Keratinocyte (primary cell): ENCODE measurements at regions not wholly inside any gene's neighbourhood (a gene's known extent, or its start where the extent isn't known, plus 50 kb on each side); places are given as distances from the start of the nearest gene placed in this dataset.

Source experiments
- DNase-seq: peaks from one replicate; pipeline ENCODE4 v3.0.0-alpha.2; 2011; ENCODE audit warnings: low read depth, missing footprints, low spot score
- FAIRE-seq: peaks from 2 replicates; lab custom pipeline; 2011; peaks lifted over from hg19 to GRCh38; lab: Jason Lieb, UNC
- H2AFZ ChIP-seq: 2 replicates; pipeline ENCODE4 v1.6.0; 2012; ENCODE audit warnings: low read length, control low read depth, inconsistent platforms; ENCODE audit not compliant: control insufficient read depth
- H3K27ac ChIP-seq: 2 replicates; pipeline ENCODE4 v1.5.1; 2011; ENCODE audit warnings: low read length; ENCODE audit not compliant: control insufficient read depth, insufficient read depth
- H3K27me3 ChIP-seq: 3 replicates; pipeline ENCODE4 v1.6.0; 2011; ENCODE audit warnings: low read length; ENCODE audit not compliant: control insufficient read depth, insufficient read depth; ENCODE audit errors: extremely low read depth
- H3K36me3 ChIP-seq, 2 experiments: 2 replicates in 1 of 2; 3 replicates in 1 of 2; pipeline ENCODE4 v1.5.1; 2011; ENCODE audit warnings: low read length in 2 of 2, mild to moderate bottlenecking in 1 of 2; ENCODE audit not compliant: control insufficient read depth in 2 of 2, insufficient read depth in 2 of 2; ENCODE audit errors: extremely low read depth in 1 of 2
- H3K4me1 ChIP-seq: 3 replicates; pipeline ENCODE4 v1.5.1; 2011; ENCODE audit warnings: low read length; ENCODE audit not compliant: control insufficient read depth, insufficient read depth; ENCODE audit errors: extremely low read depth
- H3K4me2 ChIP-seq: 3 replicates; pipeline ENCODE4 v1.6.0; 2011; ENCODE audit warnings: low read depth, low read length; ENCODE audit not compliant: control insufficient read depth, insufficient read depth; ENCODE audit errors: extremely low read depth
- H3K4me3 ChIP-seq, 3 experiments: fragments of 200-600 bp in 1 of 3; sonication (generic) in 1 of 3; 2 replicates in 2 of 3; 3 replicates in 1 of 3; pipeline ENCODE4 v1.5.1; 2011 to 2016; ENCODE audit warnings: low read length in 3 of 3, mild to moderate bottlenecking in 3 of 3, control low read depth in 2 of 3, inconsistent platforms in 1 of 3, low read depth in 1 of 3, mixed read lengths in 1 of 3, mixed run types in 1 of 3, moderate library complexity in 1 of 3; ENCODE audit not compliant: control insufficient read depth in 2 of 3, insufficient read depth in 2 of 3; ENCODE audit errors: extremely low read depth in 1 of 3
- H3K79me2 ChIP-seq: 2 replicates; pipeline ENCODE4 v1.6.0; 2012; ENCODE audit warnings: low read length; ENCODE audit not compliant: control insufficient read depth, insufficient read depth
- H3K9ac ChIP-seq: 3 replicates; pipeline ENCODE4 v1.6.0; 2011; ENCODE audit warnings: low read length; ENCODE audit not compliant: control insufficient read depth, insufficient read depth; ENCODE audit errors: extremely low read depth
- H3K9me1 ChIP-seq: 3 replicates; pipeline ENCODE4 v1.6.0; 2011; ENCODE audit warnings: low read length; ENCODE audit not compliant: control insufficient read depth, insufficient read depth; ENCODE audit errors: extremely low read depth
- H3K9me3 ChIP-seq: 2 replicates; pipeline ENCODE4 v1.5.1; 2012; ENCODE audit warnings: low read depth, low read length; ENCODE audit not compliant: control insufficient read depth
- H4K20me1 ChIP-seq: 3 replicates; pipeline ENCODE4 v1.6.0; 2011; ENCODE audit warnings: low read length; ENCODE audit not compliant: control insufficient read depth, insufficient read depth; ENCODE audit errors: extremely low read depth
- CTCF ChIP-seq, 3 experiments: IDR thresholded peaks in 1 of 3; conservative IDR thresholded peaks in 1 of 3; optimal IDR thresholded peaks in 1 of 3; 2 replicates in 2 of 3; 3 replicates in 1 of 3; pipeline versions ENCODE3 to v1.5.1; 2011; ENCODE audit warnings: low read length in 3 of 3, mild to moderate bottlenecking in 3 of 3, moderate library complexity in 2 of 3, control low read depth in 1 of 3, inconsistent platforms in 1 of 3; ENCODE audit not compliant: insufficient read depth in 2 of 3; ENCODE audit errors: extremely low read depth in 1 of 3
- EZH2 ChIP-seq: IDR thresholded peaks from one replicate; pipeline ENCODE4 v1.6.1; 2012; ENCODE audit warnings: inconsistent platforms, mild to moderate bottlenecking, low read length, moderate library complexity
- dilution Hi-C: fragments of 300-500 bp; cut with MboI; formaldehyde crosslinking; loops from one replicate; pipeline ENCODE4 v1.7.0; 2020; ENCODE audit warnings: low sequenced_read_pairs; ENCODE audit not compliant: extremely low pct_ligation_motif_present

DNA sequence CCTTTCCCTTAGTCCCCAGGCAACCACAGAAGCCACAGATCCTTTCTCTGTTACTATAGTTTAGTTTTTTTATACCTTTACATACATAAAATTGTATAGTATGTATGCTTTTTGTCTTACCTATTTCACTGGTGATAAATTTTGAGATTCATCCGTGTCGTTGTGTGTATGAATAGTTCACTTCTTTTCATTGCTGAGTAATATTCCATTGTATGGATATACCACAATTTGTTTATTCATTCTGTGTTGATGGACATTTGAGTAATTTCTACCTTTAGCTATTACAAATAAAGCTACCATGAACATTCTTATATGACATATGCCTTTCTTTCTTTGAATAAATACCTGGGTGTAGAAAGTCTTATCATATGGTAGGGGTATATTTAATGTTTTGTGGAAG is 102.8 kb upstream of the CERS6 start:
- TF ChIP-seq EZH2 (no peak), CTCF (optimal IDR thresholded peaks at IDR 0.05 in 1 of 3, IDR thresholded peaks at IDR 0.05 in 1 of 3, conservative IDR thresholded peaks at IDR 0.05 in 1 of 3; ENCODE audit: extremely low read depth in 1 of 3, insufficient read depth in 2 of 3, low read length in 3 of 3) (no peak)
- no peak for FAIRE-seq
- Histone ChIP-seq H3K79me2 (no peaks in the 10 kb centered on the region), H3K4me2 (no peak overlapping the region), H4K20me1 (no peaks in the 10 kb centered on the region), H3K9ac (no peak overlapping the region), H3K27ac (no peak overlapping the region), H3K9me3 (no peaks in the 10 kb centered on the region), H3K4me3 (no peak overlapping the region), H2AFZ (no peak overlapping the region), H3K4me1 (no peaks in the 10 kb centered on the region), H3K9me1 (no peaks in the 10 kb centered on the region), H3K27me3 (no peaks in the 10 kb centered on the region), H3K36me3 (no peaks in the 10 kb centered on the region)
- dilution Hi-C loops, result no loop called here
- no peak for DNase-seq

DNA sequence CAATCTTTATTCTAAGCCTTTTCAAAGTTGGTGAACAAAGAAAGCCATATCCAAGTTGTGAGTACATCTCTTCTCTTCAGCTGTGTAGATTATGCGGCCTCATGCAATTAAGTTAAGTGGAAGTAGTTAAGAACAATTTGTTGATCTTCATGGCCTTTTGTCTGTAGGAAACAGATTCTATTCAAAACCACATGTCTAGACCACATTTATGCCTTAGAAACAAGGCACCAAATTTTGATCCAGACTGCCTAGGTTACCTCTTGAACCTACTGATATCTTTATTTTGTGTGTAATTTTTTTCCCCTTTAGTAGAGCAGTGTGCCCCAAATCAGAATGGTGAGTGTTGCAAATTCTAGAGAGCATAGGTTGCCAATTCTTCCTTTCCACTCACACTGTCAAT is 101.6 kb upstream of the CERS6 start:
- no peak for TF ChIP-seq EZH2
- TF ChIP-seq CTCF (optimal IDR thresholded peaks at IDR 0.05 in 1 of 3, IDR thresholded peaks at IDR 0.05 in 1 of 3, conservative IDR thresholded peaks at IDR 0.05 in 1 of 3; ENCODE audit: extremely low read depth in 1 of 3, insufficient read depth in 2 of 3, low read length in 3 of 3), result no peak
- Histone ChIP-seq H3K9me3 (no peaks in the 10 kb centered on the region), H3K27ac (no peak overlapping the region), H4K20me1 (no peaks in the 10 kb centered on the region), H3K9me1 (no peaks in the 10 kb centered on the region), H3K36me3 (no peaks in the 10 kb centered on the region), H3K4me2 (no peak overlapping the region), H3K4me1 (no peaks in the 10 kb centered on the region), H3K4me3 (no peak overlapping the region), H3K27me3 (no peaks in the 10 kb centered on the region), H2AFZ (no peak overlapping the region), H3K79me2 (no peaks in the 10 kb centered on the region), H3K9ac (no peak overlapping the region)
- FAIRE-seq, result no peak
- DNase-seq, result no peak
- dilution Hi-C loops, result no loop called here
